HG02642 (cell line): ENCODE measurements at regions not wholly inside any gene's neighbourhood (a gene's known extent, or its start where the extent isn't known, plus 50 kb on each side); places are given as distances from the start of the nearest gene placed in this dataset.
"Not testable (repeated sequence)": the region's sequence is repeated elsewhere in the genome, so short reads cannot be mapped to it uniquely, and the experiment has no call there.

Experiments used
- ATAC-seq: cut with Tn5 transposase; IDR thresholded peaks from one replicate; pipeline ENCODE4 v1.9.1; 2021; ENCODE audit warnings: mild to moderate bottlenecking; ENCODE audit not compliant: unreplicated experiment, poor library complexity

DNA sequence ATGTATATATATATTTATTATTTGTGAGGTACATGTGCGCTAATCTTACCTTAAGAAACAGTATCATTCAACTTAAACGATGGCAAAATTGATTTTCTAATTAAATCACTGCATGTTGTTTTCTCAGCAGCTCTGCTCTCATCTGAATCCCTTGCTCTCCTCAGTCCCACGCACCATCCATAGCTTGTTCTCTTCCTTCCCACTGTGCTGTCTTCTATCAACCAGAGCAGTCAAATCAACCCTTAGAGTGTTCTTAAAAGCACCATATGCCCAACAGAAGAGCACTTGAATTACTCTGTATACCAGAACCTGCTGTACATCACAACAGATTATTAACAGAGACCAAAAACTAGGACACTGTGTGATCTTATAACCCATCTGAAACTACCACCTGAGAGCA is 209.4 kb upstream of the G2E3 start:
- ATAC-seq, result no peak

- no peak for ATAC-seq
These were observed 204.5 kb upstream of the G2E3 start for GRCh38 chr14:30354439-30354838.

GRCh38 chr14:30355431-30355913 is 203.5 kb upstream of the G2E3 start:
- ATAC-seq, result peak; percentile 76

GRCh38 chr14:30356438-30357202 is 202.3 kb upstream of the G2E3 start:
- ATAC-seq, result no peak

DNA sequence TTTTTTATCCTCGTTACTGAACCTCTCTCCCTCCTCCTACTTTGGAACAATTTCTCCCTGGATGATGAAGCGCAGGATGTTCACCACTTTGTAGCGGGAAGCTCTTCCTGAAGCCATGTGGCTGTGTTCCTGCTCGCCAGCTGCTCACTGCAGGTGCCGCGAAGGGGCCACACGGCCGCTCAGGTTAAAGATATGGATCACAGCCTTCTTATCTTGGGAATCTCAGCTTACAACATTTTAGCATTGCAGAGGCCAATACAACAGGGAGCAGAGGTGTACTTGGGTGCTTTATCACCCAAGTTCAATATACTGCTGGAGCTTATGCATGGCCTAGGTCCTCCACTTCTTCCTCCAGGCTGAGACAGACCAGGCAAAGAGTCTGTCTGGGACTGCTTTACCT is 201.2 kb upstream of the G2E3 start:
- ATAC-seq, result no peak

DNA sequence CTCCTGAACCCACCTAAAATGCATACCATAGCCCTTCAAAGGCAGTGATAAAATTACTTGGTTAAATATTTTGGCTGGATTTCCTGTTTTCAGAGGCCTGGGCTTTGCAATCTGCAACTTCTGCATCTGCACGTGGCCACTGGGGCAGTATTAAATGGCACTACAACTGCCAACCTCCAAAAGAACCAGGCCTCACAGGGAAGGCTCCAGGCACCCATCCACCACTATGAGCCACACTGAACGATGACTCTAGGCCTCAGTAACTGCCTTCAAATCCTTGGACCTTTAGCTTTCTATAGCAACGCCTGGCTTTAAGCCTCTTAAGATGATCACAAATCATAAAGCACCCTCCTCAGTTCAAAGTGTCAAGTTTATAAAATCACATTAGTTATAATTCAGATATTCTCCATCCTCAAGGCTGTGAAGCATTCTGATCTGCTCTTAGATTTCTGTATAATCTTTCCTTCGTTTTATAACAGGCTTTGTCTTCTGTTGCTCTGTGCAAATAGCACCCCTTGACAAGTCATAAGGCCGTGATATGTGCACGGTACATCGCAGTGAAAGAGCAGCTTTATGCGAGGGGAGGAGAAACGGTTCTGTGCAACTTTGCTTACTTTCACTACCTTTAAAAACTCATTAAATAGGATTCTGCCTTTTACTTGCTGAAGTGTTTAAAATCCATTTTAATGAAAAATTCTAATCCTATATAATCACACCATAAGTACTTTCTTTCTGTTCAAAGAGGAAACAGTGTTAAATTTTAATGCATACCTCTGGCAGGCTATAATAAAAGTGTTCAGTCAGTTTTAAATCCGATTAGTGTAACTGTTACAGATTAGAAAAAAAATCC is 196.4 kb upstream of the G2E3 start:
- no peak for ATAC-seq

GRCh38 chr14:30363219-30363880 is 195.6 kb upstream of the G2E3 start:
- not testable (repeated sequence) for ATAC-seq

DNA sequence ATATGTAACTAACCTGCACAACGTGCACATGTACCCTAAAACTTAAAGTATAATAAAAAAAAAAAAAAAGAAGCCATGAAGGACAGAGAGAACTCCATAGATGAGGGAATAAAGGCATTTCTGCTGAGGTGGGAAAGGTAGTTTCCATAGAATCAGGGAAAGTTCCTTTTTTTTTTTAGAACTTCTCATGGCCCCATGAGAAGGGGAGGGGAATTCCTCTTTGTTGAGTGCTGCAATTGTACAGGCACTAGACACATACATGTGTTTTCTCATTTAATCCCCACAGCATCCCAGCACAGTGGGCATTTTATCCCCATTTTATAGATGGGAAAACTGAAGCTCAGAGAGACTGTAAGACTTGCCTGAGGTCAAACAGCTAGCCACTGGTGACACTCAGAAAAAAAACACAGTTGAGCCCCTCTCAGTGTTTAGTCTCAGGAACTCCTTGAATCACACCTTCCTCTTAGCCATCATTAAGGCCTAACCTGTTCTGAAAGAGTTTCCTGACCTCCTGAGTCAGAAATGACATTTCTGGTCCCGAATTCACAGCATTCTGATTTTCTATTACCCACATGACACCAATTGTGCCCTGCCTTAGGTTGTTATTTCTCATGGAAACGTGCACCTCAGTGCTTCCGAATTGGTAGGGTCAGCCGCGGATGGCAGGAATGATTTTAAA is 189.3 kb upstream of the G2E3 start:
- ATAC-seq, result no peak

GRCh38 chr14:30373053-30373452 is 185.9 kb upstream of the G2E3 start:
- no peak for ATAC-seq

DNA sequence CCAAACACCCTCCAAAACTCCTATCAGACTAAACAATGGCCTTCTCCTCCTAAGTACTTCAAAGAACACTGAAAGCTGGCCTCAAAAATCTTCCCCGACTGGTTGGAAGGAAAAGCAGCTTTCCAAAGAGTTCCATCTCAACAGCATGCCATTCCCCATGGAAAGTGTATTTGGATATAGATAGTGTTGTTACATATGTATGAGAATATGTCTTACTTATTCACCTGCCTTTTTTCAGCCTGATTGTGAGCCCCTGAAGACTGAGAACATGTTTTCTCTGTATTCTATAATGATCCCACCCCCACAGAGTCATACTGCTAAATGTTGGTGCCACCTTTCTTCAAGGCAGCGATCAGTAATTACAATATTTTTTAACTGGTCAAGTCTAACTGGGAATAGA is 185.4 kb upstream of the G2E3 start:
- ATAC-seq, result no peak

DNA sequence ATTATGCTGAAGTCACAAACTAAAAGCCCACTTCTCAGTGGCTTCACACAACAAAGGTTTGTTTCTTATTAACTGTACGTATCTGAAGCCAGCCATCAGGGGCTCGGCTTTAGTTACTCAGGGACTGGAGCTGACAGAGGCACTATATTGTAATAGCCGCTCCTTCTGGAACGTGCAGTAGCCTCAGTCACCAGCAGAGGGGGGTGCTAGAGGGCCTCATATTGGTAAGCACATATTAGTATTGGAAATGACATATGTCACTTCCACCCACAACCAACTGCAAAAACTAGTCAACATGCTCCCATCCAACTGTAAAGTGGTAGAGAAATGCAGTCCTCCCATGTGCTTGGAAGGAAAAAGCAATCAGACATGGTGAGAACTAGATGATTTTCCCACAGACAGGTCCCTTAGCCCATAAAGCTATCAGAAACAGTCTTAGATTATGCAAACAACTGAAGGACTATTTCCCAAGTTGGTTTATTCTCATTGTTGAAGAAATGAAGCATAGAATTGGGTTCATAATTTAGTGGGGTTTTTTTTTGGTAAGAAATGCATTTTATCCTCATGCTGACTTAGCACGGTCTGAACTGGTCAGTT is 183.6 kb upstream of the G2E3 start:
- ATAC-seq, result peak; percentile 100

GRCh38 chr14:30381861-30382480 is 177.0 kb upstream of the G2E3 start:
- no peak for ATAC-seq

GRCh38 chr14:30385925-30386324 is 173.0 kb upstream of the G2E3 start:
- no peak for ATAC-seq

DNA sequence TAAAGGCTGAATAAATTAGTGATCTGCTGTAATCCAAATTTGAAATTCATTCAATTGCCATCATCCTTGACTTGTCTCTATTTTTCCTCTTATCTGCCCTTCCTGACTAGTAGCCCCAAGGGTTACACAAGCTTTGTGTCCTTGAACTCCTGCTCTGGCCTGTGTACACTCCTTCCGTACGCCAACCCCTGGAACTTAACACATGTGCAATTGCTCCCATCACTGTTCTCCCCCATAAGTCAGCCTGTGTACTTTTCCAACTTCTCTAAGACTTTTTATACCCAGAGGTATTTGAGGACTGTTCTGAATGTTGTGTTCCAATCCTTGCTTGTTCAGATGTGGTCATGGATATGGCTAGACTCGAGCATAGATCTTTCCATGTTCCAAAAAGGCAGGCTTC is 171.1 kb upstream of the G2E3 start:
- ATAC-seq, result no peak

GRCh38 chr14:30389134-30389876 is 169.7 kb upstream of the G2E3 start:
- ATAC-seq, result no peak

DNA sequence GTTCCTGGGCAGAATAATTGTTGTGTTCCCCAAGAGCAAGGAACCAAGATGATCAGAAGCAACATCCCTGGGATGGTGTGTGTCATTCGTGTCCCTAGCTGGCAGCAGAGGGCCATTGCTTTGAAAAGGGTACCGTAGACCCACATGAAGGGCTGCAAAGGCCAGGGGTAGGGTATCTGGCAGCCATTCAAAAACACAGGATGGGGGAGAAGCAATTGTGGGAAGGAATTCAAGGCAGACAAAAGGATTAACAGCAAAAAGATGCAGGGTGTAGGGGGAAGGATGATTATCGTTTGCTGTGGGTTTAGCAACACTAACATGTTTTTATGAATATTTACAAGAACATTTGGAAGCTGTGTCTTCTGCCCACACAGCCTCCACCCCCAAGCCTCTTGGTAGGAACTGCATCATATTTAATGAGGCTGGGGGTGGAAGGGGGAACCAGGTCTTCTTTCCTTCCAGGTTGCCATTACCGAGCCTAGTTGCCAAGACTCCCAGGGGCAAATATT is 169.0 kb upstream of the G2E3 start:
- ATAC-seq, result no peak

DNA sequence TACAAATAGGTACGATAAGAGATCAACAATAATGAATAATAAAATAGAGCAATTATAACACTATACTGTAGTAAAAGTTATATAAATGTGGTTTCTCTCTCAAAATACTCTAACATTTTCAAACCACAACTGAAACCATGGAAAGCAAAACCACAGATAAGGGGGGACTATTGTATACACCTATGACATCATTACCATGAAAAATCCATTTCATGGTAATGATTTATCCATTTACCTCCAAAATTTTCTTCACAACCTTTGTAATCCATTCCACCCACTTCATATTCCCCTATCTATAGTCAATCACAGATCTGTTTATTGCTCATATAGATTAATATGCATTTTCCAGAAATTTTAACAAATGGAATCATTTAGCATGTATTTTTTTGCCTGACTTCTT is 163.9 kb upstream of the G2E3 start:
- no peak for ATAC-seq

DNA sequence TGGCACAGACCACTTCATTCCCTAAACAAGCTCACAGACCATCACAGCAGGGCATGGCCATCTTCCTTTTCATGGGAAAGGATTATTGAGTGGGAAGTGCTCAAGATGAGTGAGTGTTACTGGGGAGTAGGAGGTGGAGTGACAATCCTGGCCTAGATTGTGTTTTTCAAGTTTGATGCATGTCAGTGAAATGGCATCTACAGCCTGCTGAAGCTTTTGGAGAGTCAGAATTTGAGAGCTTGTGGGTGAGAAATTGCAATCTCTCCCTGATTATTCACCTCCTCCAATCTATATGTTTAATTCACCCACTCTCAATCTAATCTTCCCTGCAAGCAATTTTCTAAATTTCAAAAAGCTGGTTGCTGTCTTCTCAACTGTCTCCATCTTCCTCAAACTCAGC is 156.1 kb upstream of the G2E3 start:
- ATAC-seq, result no peak

GRCh38 chr14:30403791-30404190 is 155.2 kb upstream of the G2E3 start:
- no peak for ATAC-seq
